Loucy (cell line): ENCODE measurements at regions not wholly inside any gene's neighbourhood (a gene's known extent, or its start where the extent isn't known, plus 50 kb on each side); places are given as distances from the start of the nearest gene placed in this dataset.

Experiments used
- H2AFZ ChIP-seq: fragments of 200-600 bp; sonication (generic); 2 replicates; pipeline ENCODE4 v1.6.0; 2016; ENCODE audit warnings: antibody characterized with exemption, mild to moderate bottlenecking, low read length, moderate library complexity
- H3F3A ChIP-seq: fragments of 200-600 bp; 2 replicates; pipeline ENCODE4 v1.6.0; 2016; ENCODE audit warnings: antibody characterized with exemption, low read depth, mild to moderate bottlenecking
- H3K27me3 ChIP-seq: fragments of 200-600 bp; sonication (generic); 2 replicates; pipeline ENCODE4 v1.6.1; 2014; ENCODE audit warnings: low read length, mild to moderate bottlenecking; ENCODE audit not compliant: insufficient read depth, poor library complexity, severe bottlenecking
- H3K36me3 ChIP-seq: fragments of 200-600 bp; sonication (generic); 2 replicates; pipeline ENCODE4 v1.6.1; 2016; ENCODE audit warnings: low read length; ENCODE audit not compliant: insufficient read depth
- H3K4me1 ChIP-seq: fragments of 200-600 bp; sonication (generic); 2 replicates; pipeline ENCODE4 v1.5.1; 2014; ENCODE audit warnings: low read length, mild to moderate bottlenecking; ENCODE audit not compliant: insufficient read depth, poor library complexity, severe bottlenecking
- H3K4me2 ChIP-seq: fragments of 200-600 bp; sonication (generic); 2 replicates; pipeline ENCODE4 v1.6.0; 2014; ENCODE audit warnings: antibody characterized with exemption, low read length, low read depth, mild to moderate bottlenecking; ENCODE audit not compliant: poor library complexity, severe bottlenecking
- H3K4me3 ChIP-seq: fragments of 200-600 bp; sonication (generic); 2 replicates; pipeline ENCODE4 v1.5.1; 2014; ENCODE audit warnings: low read length, mild to moderate bottlenecking, mixed read lengths; ENCODE audit not compliant: poor library complexity, severe bottlenecking
- H3K79me2 ChIP-seq: fragments of 200-600 bp; sonication (generic); 2 replicates; pipeline ENCODE4 v1.6.1; 2014; ENCODE audit warnings: low read length; ENCODE audit not compliant: insufficient read depth
- H3K9ac ChIP-seq: fragments of 200-600 bp; sonication (generic); 2 replicates; pipeline ENCODE4 v1.6.0; 2014; ENCODE audit warnings: mild to moderate bottlenecking, low read depth, low read length, moderate library complexity; ENCODE audit not compliant: poor library complexity, severe bottlenecking
- H3K9me2 ChIP-seq: fragments of 200-600 bp; sonication (generic); replicated peaks from 2 replicates; pipeline ENCODE4 v1.6.1; 2016; ENCODE audit warnings: low read depth, low read length, mixed read lengths
- H3K9me3 ChIP-seq: fragments of 200-600 bp; sonication (generic); 2 replicates; pipeline ENCODE4 v1.6.1; 2014; ENCODE audit warnings: mild to moderate bottlenecking, antibody characterized with exemption, low read length, low read depth; ENCODE audit not compliant: insufficient read depth
- H4K20me1 ChIP-seq: fragments of 200-600 bp; sonication (generic); 2 replicates; pipeline ENCODE4 v1.6.0; 2014; ENCODE audit warnings: antibody characterized with exemption, low read length, mild to moderate bottlenecking; ENCODE audit not compliant: insufficient read depth, poor library complexity, severe bottlenecking
- EZH2phosphoT487 ChIP-seq: fragments of 200-600 bp; IDR thresholded peaks from 2 replicates; pipeline ENCODE4 v1.6.1; 2018; ENCODE audit warnings: antibody characterized with exemption, mild to moderate bottlenecking, moderate library complexity, borderline replicate concordance
- TF ChIP-seq, protein P1 (sequence below): fragments of 200-600 bp; sonication (generic); conservative IDR thresholded peaks from 2 replicates; pipeline ENCODE4 v1.5.1; 2014; ENCODE audit warnings: mild to moderate bottlenecking, antibody characterized with exemption, low read length

GRCh38 chr16:65223335-65223734, 101.5 kb upstream of the CDH11 start:
- H2AFZ ChIP-seq: no peak overlapping the region
- H3K4me1 ChIP-seq: no peaks in the 10 kb centered on the region
- H3K4me2 ChIP-seq: no peak overlapping the region
- H4K20me1 ChIP-seq: no peaks in the 10 kb centered on the region
- TF ChIP-seq EZH2phosphoT487: no peak
- TF ChIP-seq, protein P1, sequence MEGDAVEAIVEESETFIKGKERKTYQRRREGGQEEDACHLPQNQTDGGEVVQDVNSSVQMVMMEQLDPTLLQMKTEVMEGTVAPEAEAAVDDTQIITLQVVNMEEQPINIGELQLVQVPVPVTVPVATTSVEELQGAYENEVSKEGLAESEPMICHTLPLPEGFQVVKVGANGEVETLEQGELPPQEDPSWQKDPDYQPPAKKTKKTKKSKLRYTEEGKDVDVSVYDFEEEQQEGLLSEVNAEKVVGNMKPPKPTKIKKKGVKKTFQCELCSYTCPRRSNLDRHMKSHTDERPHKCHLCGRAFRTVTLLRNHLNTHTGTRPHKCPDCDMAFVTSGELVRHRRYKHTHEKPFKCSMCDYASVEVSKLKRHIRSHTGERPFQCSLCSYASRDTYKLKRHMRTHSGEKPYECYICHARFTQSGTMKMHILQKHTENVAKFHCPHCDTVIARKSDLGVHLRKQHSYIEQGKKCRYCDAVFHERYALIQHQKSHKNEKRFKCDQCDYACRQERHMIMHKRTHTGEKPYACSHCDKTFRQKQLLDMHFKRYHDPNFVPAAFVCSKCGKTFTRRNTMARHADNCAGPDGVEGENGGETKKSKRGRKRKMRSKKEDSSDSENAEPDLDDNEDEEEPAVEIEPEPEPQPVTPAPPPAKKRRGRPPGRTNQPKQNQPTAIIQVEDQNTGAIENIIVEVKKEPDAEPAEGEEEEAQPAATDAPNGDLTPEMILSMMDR: no peak
- H3K79me2 ChIP-seq: no peaks in the 10 kb centered on the region
- no peak overlapping the region for H3K4me3 ChIP-seq
- H3F3A ChIP-seq: no peaks in the 10 kb centered on the region
- no peaks in the 10 kb centered on the region for H3K36me3 ChIP-seq
- no peaks in the 10 kb centered on the region for H3K9me3 ChIP-seq
- H3K27me3 ChIP-seq: no peaks in the 10 kb centered on the region
- H3K9me2 ChIP-seq: no peaks in the 10 kb centered on the region
- no peak overlapping the region for H3K9ac ChIP-seq

DNA sequence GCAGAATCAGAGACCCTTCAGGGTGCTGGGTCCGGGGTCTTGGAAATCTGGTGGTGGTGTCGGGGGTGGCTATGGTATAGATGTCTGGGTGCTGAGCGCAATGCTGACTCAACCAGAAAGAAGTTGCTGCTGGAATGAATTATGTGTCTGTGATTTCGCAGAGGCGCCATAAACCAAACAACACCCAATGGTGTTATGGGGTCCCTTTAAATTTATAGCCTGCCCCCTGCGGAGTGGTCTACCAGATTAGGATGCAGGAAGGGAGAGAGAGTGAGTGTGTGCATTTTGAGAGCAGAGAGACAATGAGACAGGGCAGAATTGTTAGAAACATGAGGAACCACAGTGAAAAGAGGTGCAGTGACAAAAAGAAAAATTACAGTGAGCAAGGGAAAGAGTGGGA, 100.7 kb upstream of the CDH11 start:
- Histone ChIP-seq H3K4me3 (no peak overlapping the region), H3K4me1 (no peaks in the 10 kb centered on the region), H3K4me2 (no peak overlapping the region), H3K9me3 (no peaks in the 10 kb centered on the region), H3F3A (no peaks in the 10 kb centered on the region), H3K9me2 (no peaks in the 10 kb centered on the region), H3K27me3 (no peaks in the 10 kb centered on the region), H4K20me1 (no peaks in the 10 kb centered on the region), H3K79me2 (no peaks in the 10 kb centered on the region), H2AFZ (no peak overlapping the region), H3K9ac (no peak overlapping the region), H3K36me3 (no peaks in the 10 kb centered on the region)
- no peak for TF ChIP-seq EZH2phosphoT487
- TF ChIP-seq, protein P1: no peak

- H3K9me2 ChIP-seq: no peaks in the 10 kb centered on the region
- no peaks in the 10 kb centered on the region for H3K27me3 ChIP-seq
- H3K4me1 ChIP-seq: no peaks in the 10 kb centered on the region
- H2AFZ ChIP-seq: no peak overlapping the region
- no peaks in the 10 kb centered on the region for H3K9me3 ChIP-seq
- H3K79me2 ChIP-seq: no peaks in the 10 kb centered on the region
- H3K4me2 ChIP-seq: no peak overlapping the region
- no peaks in the 10 kb centered on the region for H4K20me1 ChIP-seq
- H3K36me3 ChIP-seq: no peaks in the 10 kb centered on the region
- H3K9ac ChIP-seq: no peak overlapping the region
- no peaks in the 10 kb centered on the region for H3F3A ChIP-seq
- H3K4me3 ChIP-seq: no peak overlapping the region
- TF ChIP-seq, protein P1: no peak
- TF ChIP-seq EZH2phosphoT487: no peak
Observed at GRCh38 chr16:65222049-65222448, 100.2 kb upstream of the CDH11 start.
